HUES64 (cell line): ENCODE measurements at regions not wholly inside any gene's neighbourhood (a gene's known extent, or its start where the extent isn't known, plus 50 kb on each side); places are given as distances from the start of the nearest gene placed in this dataset.

Experiments
- H3K27ac ChIP-seq: 2 replicates; pipeline ENCODE4 v1.7.0; 2013; ENCODE audit warnings: low read depth, low read length, inconsistent platforms
- H3K27me3 ChIP-seq: 2 replicates; pipeline ENCODE4 v1.6.1; 2013; ENCODE audit warnings: mild to moderate bottlenecking, low read length; ENCODE audit not compliant: insufficient read depth
- H3K36me3 ChIP-seq: 2 replicates; pipeline ENCODE4 v1.6.1; 2013; ENCODE audit warnings: mild to moderate bottlenecking, low read length; ENCODE audit not compliant: insufficient read depth
- H3K4me1 ChIP-seq: 2 replicates; pipeline ENCODE4 v1.6.1; 2013; ENCODE audit warnings: mild to moderate bottlenecking, low read length, moderate library complexity; ENCODE audit not compliant: insufficient read depth
- H3K4me3 ChIP-seq: 2 replicates; pipeline ENCODE4 v1.5.1; 2013; ENCODE audit warnings: mild to moderate bottlenecking, low read length, moderate library complexity
- H3K9ac ChIP-seq: 2 replicates; pipeline ENCODE4 v1.6.1; 2013; ENCODE audit warnings: mild to moderate bottlenecking, low read depth, low read length
- H3K9me3 ChIP-seq: 2 replicates; pipeline ENCODE4 v1.6.1; 2013; ENCODE audit warnings: low read depth, low read length; ENCODE audit not compliant: insufficient read depth
- WGBS: fragments of 150-250, 120-280 bp; methylation state at CpG from one replicate; pipeline ENCODE4 v1.1.7; 2013; ENCODE audit warnings: missing lambda C conversion rate; 5-methylcytosine and 5-hydroxymethylcytosine counted together

DNA sequence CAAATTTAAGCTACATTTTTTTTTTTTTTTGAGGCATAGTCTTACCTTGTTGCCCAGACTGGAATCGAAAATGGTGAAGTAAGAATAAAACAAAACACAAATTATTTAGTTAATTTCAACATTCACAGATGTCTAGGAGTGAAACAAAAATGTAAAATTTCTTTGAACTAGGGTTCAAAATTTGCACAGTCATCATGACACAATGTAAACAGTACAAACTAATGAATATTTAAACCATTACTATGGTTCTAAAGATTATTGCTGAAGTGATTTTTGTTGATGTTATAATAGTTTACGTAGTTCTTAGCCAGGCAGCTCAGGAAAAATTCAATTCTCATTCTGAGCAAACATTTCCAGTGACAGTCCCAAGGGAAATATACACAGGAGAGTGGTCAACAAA lies 633.1 kb downstream of the GRXCR1 start:
- H3K36me3 ChIP-seq, result no peaks in the 10 kb centered on the region
- no peak overlapping the region for H3K9ac ChIP-seq
- no peak overlapping the region for H3K4me3 ChIP-seq
- H3K27me3 ChIP-seq, result no peaks in the 10 kb centered on the region
- no peaks in the 10 kb centered on the region for H3K4me1 ChIP-seq
- no peaks in the 10 kb centered on the region for H3K9me3 ChIP-seq
- H3K27ac ChIP-seq, result no peak overlapping the region
- 100% methylated on average over 1 of the region's 2 CpGs for WGBS

DNA sequence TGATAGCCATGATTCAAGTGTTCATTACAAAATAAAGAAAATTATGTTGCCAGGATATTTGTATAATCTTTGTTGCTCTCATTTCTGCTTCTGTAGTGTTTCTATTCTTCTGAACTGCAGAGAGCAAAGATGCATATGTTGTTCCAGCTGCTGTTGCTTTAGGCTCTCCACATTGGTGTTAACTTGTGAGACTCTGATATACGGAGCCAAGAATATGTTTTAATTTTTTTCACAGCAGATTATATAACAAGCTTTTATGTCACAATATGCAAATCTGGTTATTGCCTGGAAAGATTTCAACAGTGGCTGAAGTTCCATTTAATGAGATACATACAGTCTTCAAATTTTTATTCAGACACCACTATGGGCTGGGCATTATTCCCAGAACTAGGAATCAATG lies 655.0 kb downstream of the GRXCR1 start:
- H3K27ac ChIP-seq, result no peak overlapping the region
- H3K27me3 ChIP-seq, result no peaks in the 10 kb centered on the region
- WGBS, result 100% methylated on average over 1 of the region's 1 CpG
- H3K4me1 ChIP-seq, result no peaks in the 10 kb centered on the region
- H3K36me3 ChIP-seq, result no peaks in the 10 kb centered on the region
- no peak overlapping the region for H3K4me3 ChIP-seq
- no peak overlapping the region for H3K9ac ChIP-seq
- H3K9me3 ChIP-seq, result peaks cover 10% of the 10 kb centered on the region; the same call in 1 of the 2 replicates

DNA sequence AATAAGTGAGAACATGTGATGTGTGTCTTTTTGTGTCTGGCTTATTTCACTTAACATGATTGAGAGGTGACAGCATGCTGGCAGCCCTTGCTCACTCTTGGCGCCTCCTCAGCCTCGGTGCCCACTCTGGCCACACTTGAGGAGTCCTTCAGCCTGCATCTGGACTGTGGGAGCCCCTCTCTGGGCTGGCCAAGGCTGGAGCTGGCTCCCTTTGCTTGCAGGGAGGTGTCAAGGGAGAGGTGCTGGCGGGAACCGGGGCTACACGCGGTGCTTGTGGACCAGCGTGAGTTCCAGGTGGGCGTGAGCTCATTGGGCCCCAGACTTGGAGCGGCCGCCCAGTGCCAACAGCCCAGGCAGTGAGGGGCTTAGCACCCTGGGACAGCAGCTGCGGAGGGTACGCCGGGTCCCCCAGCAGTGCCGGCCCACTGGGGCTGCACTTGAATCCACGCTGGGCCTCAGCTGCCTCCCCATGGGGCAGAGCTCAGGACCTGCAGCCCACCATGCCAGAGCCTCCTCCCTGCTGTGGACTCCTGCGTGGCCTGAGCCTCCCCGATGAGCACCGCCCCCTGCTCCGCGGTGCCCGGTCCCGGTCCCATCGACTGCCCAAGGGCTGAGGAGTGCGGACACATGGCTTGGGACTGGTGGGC lies 658.6 kb downstream of the GRXCR1 start:
- H3K27ac ChIP-seq, result no peak overlapping the region
- no peaks in the 10 kb centered on the region for H3K36me3 ChIP-seq
- H3K4me3 ChIP-seq, result no peak overlapping the region
- no peak overlapping the region for H3K9ac ChIP-seq
- peaks cover 20% of the 10 kb centered on the region for H3K9me3 ChIP-seq
- no peaks in the 10 kb centered on the region for H3K27me3 ChIP-seq
- WGBS, result 88% methylated on average over 24 of the region's 24 CpGs
- no peaks in the 10 kb centered on the region for H3K4me1 ChIP-seq

DNA sequence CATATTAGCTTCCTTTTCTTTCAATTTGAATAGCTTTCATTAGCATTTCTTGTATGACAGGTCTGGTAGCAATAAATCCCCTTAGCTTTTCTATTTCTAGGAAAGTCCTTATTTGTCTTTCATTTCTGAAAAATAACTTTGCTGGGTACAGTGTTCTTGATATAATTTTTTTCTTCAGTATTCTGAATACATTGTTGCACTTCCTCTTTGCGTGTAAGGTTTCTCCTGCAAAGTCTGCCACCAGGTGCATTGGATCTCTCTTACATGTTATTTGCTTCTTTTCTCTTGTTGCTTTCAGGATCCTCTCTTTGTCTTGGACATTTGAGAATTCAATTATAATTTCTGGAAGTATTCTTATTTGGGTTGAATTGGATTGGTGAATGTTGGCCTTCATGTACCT lies 663.7 kb downstream of the GRXCR1 start:
- Histone ChIP-seq H3K9me3 (peaks cover 11% of the 10 kb centered on the region), H3K36me3 (no peaks in the 10 kb centered on the region), H3K27ac (no peak overlapping the region), H3K4me1 (no peaks in the 10 kb centered on the region), H3K4me3 (no peak overlapping the region), H3K9ac (no peak overlapping the region), H3K27me3 (no peaks in the 10 kb centered on the region)
- 91% methylated on average over 1 of the region's 1 CpG for WGBS

DNA sequence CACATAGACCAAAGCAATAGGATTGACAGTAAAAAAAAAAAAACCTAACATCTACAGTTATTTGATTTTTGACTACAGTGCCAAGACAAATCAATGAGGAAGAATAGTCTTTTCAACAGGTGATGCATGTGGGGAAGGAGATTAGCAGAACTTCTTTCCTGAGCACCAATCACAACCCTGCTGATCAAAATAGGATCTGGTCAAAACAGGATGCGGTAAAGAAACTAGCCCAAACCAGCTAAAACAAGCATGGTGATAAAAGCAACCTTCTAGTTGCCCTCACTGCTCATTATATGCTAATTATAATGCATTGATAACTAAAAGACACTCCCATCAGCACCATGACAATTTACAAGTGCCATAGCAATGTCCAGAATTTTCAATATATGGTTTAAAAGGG lies 667.5 kb downstream of the GRXCR1 start:
- Histone ChIP-seq H3K4me1 (no peaks in the 10 kb centered on the region), H3K27ac (no peak overlapping the region)
- 100% methylated on average over 1 of the region's 1 CpG for WGBS

DNA sequence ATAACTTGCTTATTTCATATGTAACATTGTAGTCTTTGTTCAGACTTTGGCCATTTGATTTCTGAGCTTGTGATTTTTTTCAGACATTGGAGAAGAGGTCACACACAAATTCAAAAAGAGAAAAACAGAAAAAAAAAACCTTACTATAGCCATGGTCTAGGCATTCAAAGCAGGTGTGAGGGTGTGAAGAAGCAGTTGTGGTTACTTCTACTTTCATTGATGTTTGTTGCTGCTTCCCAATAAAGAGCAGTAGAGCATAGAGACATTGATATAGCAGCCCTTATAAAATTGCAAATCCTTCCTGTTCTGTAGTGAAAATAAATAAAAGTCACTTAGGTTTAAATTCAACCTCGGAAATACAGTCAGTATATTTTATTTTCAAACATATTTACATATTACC lies 671.6 kb downstream of the GRXCR1 start:
- Histone ChIP-seq H3K27me3 (no peaks in the 10 kb centered on the region), H3K9ac (no peak overlapping the region), H3K36me3 (no peaks in the 10 kb centered on the region), H3K9me3 (no peaks in the 10 kb centered on the region; the same call in 1 of the 2 replicates), H3K4me3 (no peak overlapping the region), H3K27ac (no peak overlapping the region), H3K4me1 (no peaks in the 10 kb centered on the region)
- no CpG with 5 or more reads among the region's 1 CpG for WGBS

More for the DNA sequence above, 667.5 kb downstream of the GRXCR1 start:
- Histone ChIP-seq H3K9ac (no peak overlapping the region), H3K9me3 (no peaks in the 10 kb centered on the region; the same call in 1 of the 2 replicates), H3K27me3 (no peaks in the 10 kb centered on the region), H3K4me3 (no peak overlapping the region), H3K36me3 (no peaks in the 10 kb centered on the region)

DNA sequence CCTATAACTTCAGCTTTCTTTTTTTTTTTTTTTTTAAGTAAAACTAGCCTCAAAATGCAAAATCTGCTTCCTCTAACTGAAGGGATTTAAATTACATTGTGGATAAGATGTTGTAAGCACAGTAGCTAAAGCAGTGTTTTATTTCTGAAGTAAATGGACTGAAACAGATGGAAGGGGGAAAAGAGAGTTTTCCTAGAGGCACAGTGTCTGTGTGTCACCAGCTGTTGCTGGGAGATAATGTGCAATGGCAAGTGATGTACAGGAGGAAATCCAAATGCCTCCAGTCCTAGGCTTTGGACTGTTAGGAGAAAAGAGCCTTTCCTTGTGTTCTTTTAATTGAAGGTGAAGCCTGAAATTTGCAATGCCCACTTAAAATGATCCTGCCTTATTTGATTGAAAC lies 672.1 kb downstream of the GRXCR1 start:
- Histone ChIP-seq H3K9ac (no peak overlapping the region), H3K27me3 (no peaks in the 10 kb centered on the region), H3K36me3 (no peaks in the 10 kb centered on the region), H3K27ac (no peak overlapping the region), H3K9me3 (no peaks in the 10 kb centered on the region; the same call in 1 of the 2 replicates), H3K4me3 (no peak overlapping the region), H3K4me1 (no peaks in the 10 kb centered on the region)

DNA sequence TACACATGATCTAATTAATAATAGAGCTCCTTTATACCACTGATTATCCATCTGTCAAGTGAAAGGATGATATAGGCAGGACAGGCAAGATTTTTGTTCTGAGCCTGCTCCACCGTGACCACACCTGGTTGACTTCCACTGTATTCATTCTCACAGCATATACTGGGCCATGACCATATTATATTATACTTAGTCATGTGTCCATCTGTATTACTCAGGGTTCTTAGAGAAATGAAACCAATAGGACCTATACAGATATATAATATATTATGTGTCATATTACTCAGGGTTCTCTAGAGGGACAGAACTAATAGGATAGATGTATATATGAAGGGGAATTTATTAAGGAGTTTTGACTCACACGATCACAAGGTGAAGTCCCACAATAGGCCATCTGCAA lies 675.1 kb downstream of the GRXCR1 start:
- H3K27ac ChIP-seq, result no peak overlapping the region
- no peaks in the 10 kb centered on the region for H3K27me3 ChIP-seq
- H3K4me3 ChIP-seq, result no peak overlapping the region
- H3K9ac ChIP-seq, result no peak overlapping the region
- H3K9me3 ChIP-seq, result no peaks in the 10 kb centered on the region
- WGBS, result over 99% methylated on average over 2 of the region's 2 CpGs
- H3K36me3 ChIP-seq, result no peaks in the 10 kb centered on the region
- H3K4me1 ChIP-seq, result no peaks in the 10 kb centered on the region

DNA sequence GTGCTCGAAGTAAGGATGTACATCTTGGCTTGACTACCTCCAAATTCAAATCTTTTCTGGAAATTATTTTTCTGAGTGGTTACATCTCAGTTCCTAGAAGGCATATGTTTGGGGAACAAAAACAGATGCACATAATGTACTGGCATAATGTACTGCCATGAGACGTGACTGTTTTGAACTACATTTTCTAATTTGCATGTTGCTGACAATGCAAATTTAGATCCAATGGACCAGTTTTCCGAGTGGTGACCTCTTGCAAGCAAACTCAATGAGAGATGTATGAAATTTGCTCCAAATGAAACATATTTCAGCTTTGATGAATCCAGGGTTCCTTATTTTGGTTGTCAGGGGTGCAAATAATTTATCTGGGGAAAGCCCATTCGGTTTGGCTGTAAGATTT lies 694.3 kb downstream of the GRXCR1 start:
- 90% methylated on average over 4 of the region's 4 CpGs for WGBS
- no peaks in the 10 kb centered on the region for H3K36me3 ChIP-seq
- no peaks in the 10 kb centered on the region for H3K9me3 ChIP-seq
- no peak overlapping the region for H3K4me3 ChIP-seq
- no peak overlapping the region for H3K9ac ChIP-seq
- no peak overlapping the region for H3K27ac ChIP-seq
- no peaks in the 10 kb centered on the region for H3K4me1 ChIP-seq
- H3K27me3 ChIP-seq, result no peaks in the 10 kb centered on the region

DNA sequence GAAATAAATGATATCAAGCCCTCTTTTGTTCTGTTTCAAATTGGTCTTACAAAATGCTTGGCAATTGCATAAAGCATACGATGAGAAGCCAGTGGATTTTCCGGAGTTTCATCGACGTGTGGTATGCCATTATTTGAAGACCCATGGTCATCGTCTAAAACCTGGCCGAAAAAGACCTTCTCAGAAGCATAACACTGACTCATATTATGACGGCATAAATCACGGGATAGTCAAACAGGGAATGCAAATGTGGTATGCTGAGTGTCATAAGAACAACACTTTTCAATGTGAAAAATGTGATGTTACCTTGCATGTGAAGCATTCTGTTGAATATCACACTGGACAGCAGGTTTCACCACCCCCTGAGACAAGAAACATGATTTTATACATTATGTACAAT lies 695.2 kb downstream of the GRXCR1 start:
- Histone ChIP-seq H3K27ac (no peak overlapping the region), H3K4me1 (no peaks in the 10 kb centered on the region), H3K9me3 (no peaks in the 10 kb centered on the region), H3K4me3 (no peak overlapping the region), H3K36me3 (no peaks in the 10 kb centered on the region), H3K9ac (no peak overlapping the region), H3K27me3 (no peaks in the 10 kb centered on the region)
- 98% methylated on average over 8 of the region's 8 CpGs for WGBS

DNA sequence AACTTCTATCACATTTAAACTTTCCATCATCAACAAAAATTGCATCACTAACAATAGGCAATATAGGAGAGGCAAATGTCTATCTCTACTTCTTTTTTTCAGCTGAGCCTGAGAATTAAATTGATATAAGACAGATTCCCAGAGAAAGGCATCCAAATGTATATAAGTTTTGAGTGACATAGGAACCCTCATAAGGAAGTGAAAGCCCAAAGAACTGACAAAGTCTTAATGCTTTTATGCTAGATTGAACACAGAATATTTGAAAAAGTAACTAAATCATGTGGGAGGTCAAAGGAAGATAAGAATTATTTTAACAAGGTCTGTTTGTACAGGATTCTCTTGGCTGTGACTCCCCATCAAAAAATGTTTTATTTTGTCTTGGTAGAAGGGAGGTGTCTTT lies 714.9 kb downstream of the GRXCR1 start:
- Histone ChIP-seq H3K4me3 (no peak overlapping the region), H3K27ac (no peak overlapping the region), H3K36me3 (no peaks in the 10 kb centered on the region), H3K27me3 (no peaks in the 10 kb centered on the region), H3K9ac (no peak overlapping the region), H3K4me1 (no peaks in the 10 kb centered on the region), H3K9me3 (no peaks in the 10 kb centered on the region)

DNA sequence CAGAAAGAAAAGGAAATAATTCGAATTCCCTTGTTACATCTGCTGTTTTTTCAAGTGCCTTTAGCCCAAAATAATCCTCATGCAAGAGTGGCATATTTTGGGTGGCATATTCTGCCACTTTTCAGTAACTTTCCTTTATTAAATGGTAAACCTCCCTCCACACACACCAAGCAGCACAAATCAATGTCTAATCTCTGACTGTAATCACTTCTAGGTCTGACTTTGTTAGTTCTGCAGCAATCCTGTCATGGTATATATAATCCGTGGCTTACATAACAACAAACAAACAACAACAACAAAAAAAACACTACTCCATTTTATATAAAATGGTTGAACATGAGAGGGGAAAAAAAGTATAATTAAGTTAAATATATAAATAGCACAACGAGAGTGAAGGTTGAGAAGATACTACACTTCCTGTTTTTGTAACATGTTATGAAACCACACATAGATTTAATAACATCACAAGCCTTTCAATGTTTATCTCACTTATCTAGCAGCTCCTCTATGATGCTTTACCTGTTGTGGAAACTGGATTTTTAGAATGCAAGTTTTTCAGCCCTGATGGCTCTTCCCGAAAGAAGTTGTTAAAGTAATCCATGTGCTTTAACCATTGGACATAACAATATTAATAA lies 715.4 kb downstream of the GRXCR1 start:
- 90% methylated on average over 2 of the region's 4 CpGs for WGBS
- Histone ChIP-seq H3K27me3 (no peaks in the 10 kb centered on the region), H3K36me3 (no peaks in the 10 kb centered on the region), H3K9me3 (no peaks in the 10 kb centered on the region), H3K4me3 (no peak overlapping the region), H3K4me1 (no peaks in the 10 kb centered on the region), H3K27ac (no peak overlapping the region), H3K9ac (no peak overlapping the region)
